ENCODE measurements at regions not wholly inside any gene's neighbourhood (a gene's known extent, or its start where the extent isn't known, plus 50 kb on each side); places are given as distances from the start of the nearest gene placed in this dataset.
A peak's percentile ranks its signal among the peaks of the same experiment; 100 is the strongest.

DNA sequence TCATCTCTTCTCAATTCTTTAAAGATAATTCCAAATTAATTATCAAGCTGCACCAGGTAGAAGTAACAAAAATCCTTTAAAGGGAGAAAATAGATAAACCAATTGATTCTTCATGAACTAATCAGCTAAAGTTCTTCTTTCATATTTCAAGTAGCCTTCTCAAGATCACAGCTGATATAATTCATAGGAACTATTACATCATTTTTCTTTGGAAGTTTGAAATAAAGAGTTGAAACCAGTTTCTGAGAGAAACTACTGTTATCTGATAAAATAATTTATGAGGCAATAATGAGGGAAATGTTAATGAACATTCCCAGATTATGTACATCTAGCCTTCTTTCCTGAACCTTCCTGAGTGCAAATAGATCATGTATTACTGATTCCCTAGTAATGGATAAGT is 484.9 kb downstream of the METTL4 start:
- H3K4me3 Mint-ChIP-seq = no peak overlapping the region
- ATAC-seq (ENCODE audit: low read depth in 2 of 2) (no peak), DNase-seq (no peak)
- H3K9me3 Mint-ChIP-seq = peaks cover 0 to 3% (median 0%) of the 10 kb centered on the region in 7 donors
- no peak overlapping the region for H3K27ac Mint-ChIP-seq
- H3K4me1 Mint-ChIP-seq = no peaks in the 10 kb centered on the region
- no peaks in the 10 kb centered on the region for H3K36me3 Mint-ChIP-seq
- peaks cover 0 to 5% (median 0%) of the 10 kb centered on the region in 3 donors for H3K27me3 Mint-ChIP-seq

DNA sequence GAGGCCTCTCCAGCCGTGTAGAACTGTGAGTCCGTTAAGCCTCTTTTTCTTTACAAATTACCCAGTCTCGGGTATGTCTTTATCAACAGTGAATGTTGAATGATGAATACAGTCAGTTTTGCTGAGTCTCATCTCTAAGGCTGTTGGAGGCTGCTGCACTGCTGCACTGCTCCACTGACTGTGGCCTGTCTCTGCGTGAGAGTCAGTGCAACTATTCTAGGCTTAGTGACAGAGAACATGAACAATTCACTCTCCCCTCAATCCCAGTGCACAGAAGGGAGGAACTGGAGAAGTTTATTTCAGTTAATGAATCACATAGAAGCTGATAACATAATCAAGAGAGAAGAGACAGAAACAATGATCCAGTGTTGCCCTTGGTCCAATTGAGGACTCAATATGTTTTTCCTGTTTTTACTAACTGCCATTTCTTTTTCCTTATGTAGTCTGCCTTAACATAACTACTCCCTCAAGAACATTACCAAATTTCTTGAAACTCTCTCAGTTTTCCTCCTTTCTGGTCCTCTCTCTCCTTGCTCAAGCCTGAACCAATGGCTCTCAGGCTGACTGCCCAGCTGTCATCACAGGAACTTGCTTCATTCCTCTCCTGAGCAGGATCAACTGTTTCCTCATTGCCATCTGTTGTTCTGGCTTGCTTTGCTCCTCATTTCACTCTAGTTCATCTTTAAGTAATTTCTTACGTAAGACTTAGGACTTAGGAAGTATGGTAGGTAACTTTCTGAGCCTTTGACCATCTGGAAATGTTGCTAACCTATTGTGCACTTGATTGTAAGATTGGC is 483.2 kb downstream of the METTL4 start:
- no peak for DNase-seq
- no peak overlapping the region for H3K4me3 Mint-ChIP-seq

GRCh38 chr18:2089396-2089795 is 481.9 kb downstream of the METTL4 start:
- H3K4me1 Mint-ChIP-seq = no peaks in the 10 kb centered on the region
- peaks cover 0 to 2% (median 0%) of the 10 kb centered on the region in 7 donors for H3K9me3 Mint-ChIP-seq
- no peak overlapping the region for H3K4me3 Mint-ChIP-seq
- H3K36me3 Mint-ChIP-seq = no peaks in the 10 kb centered on the region
- ATAC-seq (ENCODE audit: low read depth in 2 of 2) = no peak
- no peak overlapping the region for H3K27ac Mint-ChIP-seq
- no peak for DNase-seq
- no peaks in the 10 kb centered on the region for H3K27me3 Mint-ChIP-seq

More for the DNA sequence above, 483.2 kb downstream of the METTL4 start:
- no peak for ATAC-seq (ENCODE audit: low read depth in 2 of 2)
- H3K9me3 Mint-ChIP-seq = peaks cover 0 to 2% (median 0%) of the 10 kb centered on the region in 7 donors
- no peak overlapping the region for H3K27ac Mint-ChIP-seq
- no peaks in the 10 kb centered on the region for H3K36me3 Mint-ChIP-seq
- no peaks in the 10 kb centered on the region for H3K27me3 Mint-ChIP-seq
- H3K4me1 Mint-ChIP-seq = no peaks in the 10 kb centered on the region

- no peak for DNase-seq
- Mint-ChIP-seq H3K4me1 (no peaks in the 10 kb centered on the region), H3K27ac (peak overlapping the region in 1 of 6 donors; percentile 26), H3K9me3 (peaks cover 0 to 2% (median 0%) of the 10 kb centered on the region in 7 donors), H3K36me3 (no peaks in the 10 kb centered on the region), H3K4me3 (no peak overlapping the region), H3K27me3 (no peaks in the 10 kb centered on the region)
- ATAC-seq (ENCODE audit: low read depth in 2 of 2) = no peak
These were observed 479.4 kb downstream of the METTL4 start for GRCh38 chr18:2091937-2092336.

DNA sequence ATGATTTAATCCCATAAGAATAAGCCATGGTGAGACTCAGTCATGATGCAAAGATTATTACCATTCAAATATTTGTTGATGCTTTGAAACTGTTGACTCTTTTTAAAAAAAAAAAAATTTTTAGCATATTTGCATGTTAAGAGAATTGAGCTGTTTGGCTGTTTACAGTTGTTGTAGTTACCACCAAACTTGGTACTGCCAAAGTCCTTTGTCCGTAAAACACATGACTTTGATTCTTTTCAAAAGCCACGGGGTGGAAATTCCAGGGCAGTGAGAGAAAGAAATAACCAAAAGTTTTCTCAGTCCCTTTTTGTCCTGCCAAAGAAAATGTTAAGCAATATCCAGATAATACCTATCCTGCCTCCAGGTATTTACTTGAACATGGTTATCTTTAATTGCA is 474.8 kb downstream of the METTL4 start:
- Mint-ChIP-seq H3K9me3 (peaks cover 0 to 5% (median 2%) of the 10 kb centered on the region in 7 donors), H3K27ac (no peak overlapping the region), H3K4me1 (no peaks in the 10 kb centered on the region), H3K36me3 (no peaks in the 10 kb centered on the region), H3K27me3 (no peaks in the 10 kb centered on the region), H3K4me3 (no peak overlapping the region)
- ATAC-seq (ENCODE audit: low read depth in 2 of 2) (no peak), DNase-seq (no peak)

DNA sequence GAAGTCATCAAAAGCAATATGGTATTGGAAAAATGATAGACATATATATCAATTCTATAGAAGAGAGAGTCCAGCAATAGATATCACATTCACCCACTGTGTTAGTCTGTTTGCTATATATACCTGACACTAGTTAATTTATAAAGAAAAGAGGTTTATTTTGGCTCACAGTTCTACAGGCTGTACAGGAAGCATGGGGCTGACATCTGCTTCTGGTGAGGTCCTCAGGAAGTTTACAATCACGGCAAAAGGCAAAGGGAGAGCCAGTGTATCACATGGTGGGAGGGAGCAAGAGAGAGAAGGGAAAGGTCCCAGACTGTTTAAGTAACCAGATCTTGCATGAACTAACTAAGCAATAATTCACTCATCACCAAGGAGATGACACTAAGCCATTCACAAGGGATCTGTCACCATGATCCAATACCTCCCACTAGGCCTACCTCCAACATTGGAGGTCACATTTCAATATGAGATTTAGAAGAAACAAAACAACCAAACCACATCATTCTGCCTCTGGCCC is 470.6 kb downstream of the METTL4 start:
- ATAC-seq (ENCODE audit: low read depth in 2 of 2) = no peak

GRCh38 chr18:2102022-2102421 is 469.3 kb downstream of the METTL4 start:
- Mint-ChIP-seq H3K36me3 (no peaks in the 10 kb centered on the region), H3K4me1 (peaks cover 5 to 7% (median 6%) of the 10 kb centered on the region in 3 donors), H3K4me3 (no peak overlapping the region), H3K9me3 (peaks cover 0 to 8% (median 2%) of the 10 kb centered on the region in 7 donors), H3K27me3 (no peaks in the 10 kb centered on the region), H3K27ac (peak overlapping the region in 1 of 6 donors; percentile 46)
- DNase-seq = no peak
- ATAC-seq (ENCODE audit: low read depth in 2 of 2) = peak; percentile 64 to 74

More for the DNA sequence above, 470.6 kb downstream of the METTL4 start:
- DNase-seq = no peak
- no peak overlapping the region for H3K27ac Mint-ChIP-seq
- peaks cover 5 to 7% (median 6%) of the 10 kb centered on the region in 3 donors for H3K4me1 Mint-ChIP-seq
- no peak overlapping the region for H3K4me3 Mint-ChIP-seq
- H3K36me3 Mint-ChIP-seq = no peaks in the 10 kb centered on the region
- H3K27me3 Mint-ChIP-seq = no peaks in the 10 kb centered on the region
- peaks cover 0 to 8% (median 2%) of the 10 kb centered on the region in 7 donors for H3K9me3 Mint-ChIP-seq

GRCh38 chr18:2103299-2103698 is 468.0 kb downstream of the METTL4 start:
- Mint-ChIP-seq H3K27ac (no peak overlapping the region), H3K27me3 (peaks cover 0 to 4% (median 0%) of the 10 kb centered on the region in 3 donors), H3K4me3 (no peak overlapping the region), H3K4me1 (peaks cover 5 to 7% (median 6%) of the 10 kb centered on the region in 3 donors), H3K9me3 (peaks cover 0 to 8% (median 2%) of the 10 kb centered on the region in 7 donors), H3K36me3 (no peaks in the 10 kb centered on the region)
- DNase-seq = no peak
- ATAC-seq (ENCODE audit: low read depth in 2 of 2) = no peak

DNA sequence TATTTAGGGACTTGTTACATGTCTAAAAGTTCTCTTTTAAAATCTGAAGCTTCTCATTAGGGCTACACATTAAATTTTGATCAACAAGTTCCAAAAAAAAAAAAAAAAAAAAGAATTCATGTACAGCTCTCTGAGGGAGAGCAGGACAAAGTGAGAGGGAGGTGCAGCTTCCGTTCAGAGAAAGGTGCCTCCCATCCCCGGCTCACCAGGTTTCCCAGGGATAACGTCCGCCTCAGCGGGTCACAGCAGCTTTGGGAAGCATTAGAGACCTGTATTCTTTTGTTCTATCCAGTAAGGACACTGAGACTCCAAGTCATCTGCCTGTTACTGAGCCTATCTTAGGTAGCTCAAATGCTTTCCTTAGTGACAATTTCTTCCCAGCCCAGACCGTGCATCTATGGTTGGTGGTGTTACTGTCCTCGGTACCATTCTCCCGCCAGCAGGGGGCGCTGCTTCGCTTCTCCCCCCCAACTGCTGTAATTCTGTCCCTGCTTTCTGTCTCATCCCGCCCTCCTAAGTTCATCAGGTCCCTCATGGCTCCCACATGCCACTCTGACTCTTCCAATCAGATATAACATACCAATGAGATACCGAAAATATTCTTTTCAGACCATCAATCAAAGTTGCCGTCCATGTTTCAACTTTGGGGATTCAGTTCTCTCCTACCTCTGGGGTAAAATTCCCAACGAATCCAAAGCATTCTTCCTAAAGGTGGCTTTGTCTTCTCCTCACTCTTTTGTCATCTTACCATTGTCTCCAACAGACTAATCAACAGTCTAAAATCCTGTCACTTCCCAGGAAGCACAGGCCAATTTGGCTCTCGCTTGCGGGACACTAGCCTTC is 466.5 kb downstream of the METTL4 start:
- peak; percentile 10 for DNase-seq
- H3K27me3 Mint-ChIP-seq = peaks cover 0 to 10% (median 0%) of the 10 kb centered on the region in 3 donors
- ATAC-seq (ENCODE audit: low read depth in 2 of 2) = peak in 1 of 2 donors; percentile 41

GRCh38 chr18:2108591-2108990 is 462.7 kb downstream of the METTL4 start:
- Mint-ChIP-seq H3K36me3 (no peaks in the 10 kb centered on the region), H3K27me3 (peaks cover 14 to 26% (median 24%) of the 10 kb centered on the region in 3 donors), H3K9me3 (no peaks in the 10 kb centered on the region), H3K27ac (no peak overlapping the region), H3K4me3 (no peak overlapping the region), H3K4me1 (no peaks in the 10 kb centered on the region)
- ATAC-seq (ENCODE audit: low read depth in 2 of 2) = no peak
- no peak for DNase-seq

More for the DNA sequence above, 466.5 kb downstream of the METTL4 start:
- no peaks in the 10 kb centered on the region for H3K36me3 Mint-ChIP-seq
- peaks cover 0 to 8% (median 2%) of the 10 kb centered on the region in 7 donors for H3K9me3 Mint-ChIP-seq
- H3K4me3 Mint-ChIP-seq = no peak overlapping the region
- peaks cover 5 to 7% (median 6%) of the 10 kb centered on the region in 3 donors for H3K4me1 Mint-ChIP-seq
- peak overlapping the region in 2 of 6 donors; percentile 52 to 85 for H3K27ac Mint-ChIP-seq

- Mint-ChIP-seq H3K4me1 (no peaks in the 10 kb centered on the region), H3K36me3 (no peaks in the 10 kb centered on the region), H3K4me3 (no peak overlapping the region), H3K27ac (no peak overlapping the region), H3K27me3 (peaks cover 23 to 40% (median 34%) of the 10 kb centered on the region in 3 donors), H3K9me3 (peaks cover 0 to 2% (median 0%) of the 10 kb centered on the region in 7 donors)
- DNase-seq = no peak
- no peak for ATAC-seq (ENCODE audit: low read depth in 2 of 2)
These were observed 459.8 kb downstream of the METTL4 start for GRCh38 chr18:2111456-2111855.

DNA sequence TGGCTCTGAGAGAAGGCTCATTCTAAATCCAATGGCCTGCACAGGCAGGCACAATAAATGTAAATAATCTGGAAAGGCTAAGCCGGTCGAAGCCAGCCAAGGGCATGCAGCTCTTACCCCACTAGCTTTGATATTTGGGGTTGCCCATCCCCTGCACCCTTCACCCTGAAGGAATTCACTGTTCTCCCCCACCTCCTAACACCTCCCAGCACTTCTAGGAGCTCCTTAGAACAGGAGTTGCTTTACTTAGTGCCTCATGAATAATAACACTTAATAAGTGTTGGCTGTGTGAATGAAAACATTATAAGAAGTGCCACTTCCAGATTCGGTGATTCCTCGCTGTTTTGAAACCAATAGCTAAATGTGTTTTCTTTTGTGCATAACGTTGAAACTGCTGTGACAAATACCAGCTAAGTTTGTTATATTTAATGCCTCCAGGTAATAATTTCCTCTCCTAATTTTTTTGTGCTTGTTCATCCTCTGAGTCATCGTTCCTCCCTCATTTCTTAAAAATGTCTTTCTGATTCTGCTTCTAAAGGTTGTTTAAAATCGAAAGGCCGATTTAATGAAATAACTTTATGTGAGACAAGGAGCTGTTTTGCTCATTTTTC is 458.8 kb downstream of the METTL4 start:
- Mint-ChIP-seq H3K27ac (no peak overlapping the region), H3K4me1 (no peaks in the 10 kb centered on the region), H3K36me3 (no peaks in the 10 kb centered on the region), H3K27me3 (peaks cover 23 to 40% (median 34%) of the 10 kb centered on the region in 3 donors), H3K9me3 (peaks cover 0 to 2% (median 0%) of the 10 kb centered on the region in 7 donors), H3K4me3 (no peak overlapping the region)
- ATAC-seq (ENCODE audit: low read depth in 2 of 2) (no peak), DNase-seq (no peak)

- peaks cover 23 to 40% (median 30%) of the 10 kb centered on the region in 3 donors for H3K27me3 Mint-ChIP-seq
- H3K36me3 Mint-ChIP-seq = no peaks in the 10 kb centered on the region
- ATAC-seq (ENCODE audit: low read depth in 2 of 2) = no peak
- H3K4me1 Mint-ChIP-seq = no peaks in the 10 kb centered on the region
- H3K9me3 Mint-ChIP-seq = peaks cover 0 to 2% (median 0%) of the 10 kb centered on the region in 7 donors
- DNase-seq = no peak
- no peak overlapping the region for H3K4me3 Mint-ChIP-seq
- no peak overlapping the region for H3K27ac Mint-ChIP-seq
These were observed 457.0 kb downstream of the METTL4 start for GRCh38 chr18:2114289-2114688.

Measured in naive B cell (primary cell).